H1 (cell line): ENCODE measurements at regions not wholly inside any gene's neighbourhood (a gene's known extent, or its start where the extent isn't known, plus 50 kb on each side); places are given as distances from the start of the nearest gene placed in this dataset.

Experiments used
- ASH2L ChIP-seq: fragments of 200-600, 300-600 bp; sonication (generic); IDR thresholded peaks from one replicate; pipeline ENCODE4 v1.7.1; 2017; ENCODE audit warnings: low read length
- CEBPB ChIP-seq: IDR thresholded peaks from 2 replicates; pipeline ENCODE4 v1.6.1; 2012; ENCODE audit warnings: low read depth, low read length
- POLR2A ChIP-seq, 2 experiments: IDR thresholded peaks; 1 replicate in 1 of 2; 2 replicates in 1 of 2; pipeline ENCODE4 v1.6.1; 2011; ENCODE audit warnings: low read depth in 2 of 2, low read length in 2 of 2, mild to moderate bottlenecking in 2 of 2; ENCODE audit errors: control extremely low read depth in 1 of 2
- SAP30 ChIP-seq: fragments of 300-600 bp; sonication (generic); IDR thresholded peaks from 2 replicates; pipeline ENCODE4 v1.7.1; 2012; ENCODE audit warnings: low read length, moderate library complexity, mild to moderate bottlenecking, inconsistent platforms; ENCODE audit not compliant: insufficient read depth, insufficient replicate concordance
- ZNF274 ChIP-seq: IDR thresholded peaks from 2 replicates; pipeline ENCODE4 v1.7.0; 2012; ENCODE audit warnings: low read length, borderline replicate concordance; ENCODE audit errors: extremely low read depth

- TF ChIP-seq CEBPB = no peak
- no peak for TF ChIP-seq ASH2L
- TF ChIP-seq POLR2A (IDR thresholded peaks at IDR 0.05; ENCODE audit: control extremely low read depth in 1 of 2, low read depth in 2 of 2, low read length in 2 of 2) = no peak
- TF ChIP-seq ZNF274 = no peak
- no peak for TF ChIP-seq SAP30
These were observed 104.4 kb downstream of the PPM1A start (continued) for GRCh38 chr14:60353420-60353819.
